WTC11 (cell line): ENCODE measurements at regions not wholly inside any gene's neighbourhood (a gene's known extent, or its start where the extent isn't known, plus 50 kb on each side); places are given as distances from the start of the nearest gene placed in this dataset.

ENCODE experiments used
- ATAC-seq: fragments of 200-7000 bp; cut with Tn5 transposase; 2 replicates; pipeline ENCODE4 v1.10.0; 2021; ENCODE audit warnings: mild to moderate bottlenecking, moderate library complexity
- CTCF ChIA-PET: fragments of 300-600 bp; sonication (Branson Sonifier 250); formaldehyde crosslinking; loops from one replicate; lab custom pipeline; 2021; ENCODE audit warnings: antibody characterized with exemption; lab: Charles Lee
- POLR2A ChIA-PET: fragments of 350-600 bp; sonication (Branson Sonifier 250); formaldehyde crosslinking; loops from one replicate; lab custom pipeline; 2021; ENCODE audit warnings: antibody characterized with exemption; lab: Charles Lee
- DNase-seq: peaks from one replicate; pipeline ENCODE4 v3.0.0; 2021; ENCODE audit warnings: low spot score
- H3K27ac Mint-ChIP-seq: 2 replicates; pipeline ENCODE4 v1.8.0; 2021; ENCODE audit warnings: mixed read lengths
- H3K27me3 Mint-ChIP-seq: 2 replicates; pipeline ENCODE4 v1.8.0; 2021; ENCODE audit warnings: low read depth, mild to moderate bottlenecking, moderate library complexity, mixed read lengths
- H3K36me3 Mint-ChIP-seq: 2 replicates; pipeline ENCODE4 v1.8.0; 2021; ENCODE audit warnings: mixed read lengths
- H3K4me1 Mint-ChIP-seq: 2 replicates; pipeline ENCODE4 v1.8.0; 2022; ENCODE audit warnings: mixed read lengths
- H3K4me3 Mint-ChIP-seq: 2 replicates; pipeline ENCODE4 v1.8.0; 2021; ENCODE audit warnings: mild to moderate bottlenecking, moderate library complexity, mixed read lengths
- H3K9me3 Mint-ChIP-seq: 2 replicates; pipeline ENCODE4 v1.8.0; 2021; ENCODE audit warnings: mixed read lengths
- CREM ChIP-seq: sonication (generic); formaldehyde crosslinking; IDR thresholded peaks from 2 replicates; pipeline ENCODE4 v1.8.1; 2022; ENCODE audit warnings: mild to moderate bottlenecking, missing genetic modification reagents, moderate library complexity
- EMX1 ChIP-seq: fragments of 250-450 bp; sonication (Bioruptor Pico); IDR thresholded peaks from 2 replicates; pipeline ENCODE4 v1.8.0; 2021; ENCODE audit warnings: mild to moderate bottlenecking
- NFATC4 ChIP-seq: fragments of 250-450 bp; sonication (Bioruptor Pico); IDR thresholded peaks from 2 replicates; pipeline ENCODE4 v1.9.0; 2021; ENCODE audit warnings: mild to moderate bottlenecking
- NFE2L1 ChIP-seq: sonication (generic); formaldehyde crosslinking; IDR thresholded peaks from 2 replicates; pipeline ENCODE4 v1.8.1; 2023; ENCODE audit warnings: missing genetic modification reagents
- RELA ChIP-seq: sonication (generic); formaldehyde crosslinking; IDR thresholded peaks from 2 replicates; pipeline ENCODE4 v1.8.1; 2022; ENCODE audit warnings: missing genetic modification reagents, mild to moderate bottlenecking, borderline replicate concordance
- ZNF416 ChIP-seq: fragments of 250-450 bp; sonication (Bioruptor Pico); IDR thresholded peaks from 2 replicates; pipeline ENCODE4 v1.9.0; 2021; ENCODE audit warnings: mild to moderate bottlenecking, inconsistent platforms
- TF ChIP-seq, protein P1 (sequence below): sonication (generic); formaldehyde crosslinking; IDR thresholded peaks from 2 replicates; pipeline ENCODE4 v1.8.0; 2022; ENCODE audit warnings: mild to moderate bottlenecking, missing genetic modification reagents
- TF ChIP-seq, protein P2 (sequence below): sonication (generic); formaldehyde crosslinking; IDR thresholded peaks from 2 replicates; pipeline ENCODE4 v1.8.1; 2023; ENCODE audit warnings: mild to moderate bottlenecking, missing genetic modification reagents, moderate library complexity
- TF ChIP-seq, protein P3 (sequence below): fragments of 250-450 bp; sonication (Bioruptor Pico); IDR thresholded peaks from 2 replicates; pipeline ENCODE4 v1.9.0; 2021; ENCODE audit warnings: mild to moderate bottlenecking
- TF ChIP-seq, protein P4 (sequence below): sonication (generic); formaldehyde crosslinking; conservative IDR thresholded peaks from 2 replicates; pipeline ENCODE4 v1.8.1; 2023; ENCODE audit warnings: mild to moderate bottlenecking, low read depth, missing genetic modification reagents, moderate library complexity
- TF ChIP-seq, protein P5 (sequence below): sonication (generic); formaldehyde crosslinking; IDR thresholded peaks from 2 replicates; pipeline ENCODE4 v1.8.1; 2023; ENCODE audit warnings: mild to moderate bottlenecking, missing genetic modification reagents
- TF ChIP-seq, protein P6 (sequence below): sonication (generic); formaldehyde crosslinking; IDR thresholded peaks from 2 replicates; pipeline ENCODE4 v1.8.1; 2022; ENCODE audit warnings: missing genetic modification reagents, borderline replicate concordance
- TF ChIP-seq, protein P7 (sequence below): sonication (generic); formaldehyde crosslinking; conservative IDR thresholded peaks from 2 replicates; pipeline ENCODE4 v1.8.1; 2022; ENCODE audit warnings: mild to moderate bottlenecking, missing genetic modification reagents
- TF ChIP-seq, protein P8 (sequence below): fragments of 250-450 bp; sonication (Bioruptor Pico); IDR thresholded peaks from 2 replicates; pipeline ENCODE4 v1.9.0; 2021; ENCODE audit warnings: mild to moderate bottlenecking, borderline replicate concordance

DNA sequence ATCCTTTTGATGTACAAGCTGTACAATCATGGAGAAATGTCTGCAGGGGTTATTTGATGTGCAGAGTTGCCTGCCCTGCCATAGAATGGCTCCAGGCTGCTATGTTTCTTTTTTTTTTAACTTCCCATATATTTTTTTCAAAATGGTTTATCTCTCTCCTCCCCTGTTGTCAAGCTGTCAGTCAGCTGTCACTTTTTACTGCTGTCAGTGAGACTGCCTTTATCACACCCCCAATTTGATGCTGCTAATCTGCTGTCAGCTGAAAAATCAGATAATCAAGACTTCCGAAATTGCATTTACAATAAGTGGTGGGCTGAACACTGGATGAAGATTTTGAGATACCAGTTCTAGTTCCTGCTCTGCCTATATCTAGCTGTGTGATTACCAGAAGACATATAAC is 382.6 kb downstream of the ZEB2 start:
- DNase-seq (no peak), ATAC-seq (no peak)
- Mint-ChIP-seq H3K27ac (no peak overlapping the region), H3K9me3 (no peaks in the 10 kb centered on the region), H3K36me3 (no peaks in the 10 kb centered on the region), H3K4me1 (peaks cover 12% of the 10 kb centered on the region), H3K4me3 (no peak overlapping the region), H3K27me3 (peaks cover 17% of the 10 kb centered on the region)
- TF ChIP-seq, protein P1, sequence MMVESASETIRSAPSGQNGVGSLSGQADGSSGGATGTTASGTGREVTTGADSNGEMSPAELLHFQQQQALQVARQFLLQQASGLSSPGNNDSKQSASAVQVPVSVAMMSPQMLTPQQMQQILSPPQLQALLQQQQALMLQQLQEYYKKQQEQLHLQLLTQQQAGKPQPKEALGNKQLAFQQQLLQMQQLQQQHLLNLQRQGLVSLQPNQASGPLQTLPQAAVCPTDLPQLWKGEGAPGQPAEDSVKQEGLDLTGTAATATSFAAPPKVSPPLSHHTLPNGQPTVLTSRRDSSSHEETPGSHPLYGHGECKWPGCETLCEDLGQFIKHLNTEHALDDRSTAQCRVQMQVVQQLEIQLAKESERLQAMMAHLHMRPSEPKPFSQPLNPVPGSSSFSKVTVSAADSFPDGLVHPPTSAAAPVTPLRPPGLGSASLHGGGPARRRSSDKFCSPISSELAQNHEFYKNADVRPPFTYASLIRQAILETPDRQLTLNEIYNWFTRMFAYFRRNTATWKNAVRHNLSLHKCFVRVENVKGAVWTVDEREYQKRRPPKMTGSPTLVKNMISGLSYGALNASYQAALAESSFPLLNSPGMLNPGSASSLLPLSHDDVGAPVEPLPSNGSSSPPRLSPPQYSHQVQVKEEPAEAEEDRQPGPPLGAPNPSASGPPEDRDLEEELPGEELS, result no peak
- TF ChIP-seq, protein P2, sequence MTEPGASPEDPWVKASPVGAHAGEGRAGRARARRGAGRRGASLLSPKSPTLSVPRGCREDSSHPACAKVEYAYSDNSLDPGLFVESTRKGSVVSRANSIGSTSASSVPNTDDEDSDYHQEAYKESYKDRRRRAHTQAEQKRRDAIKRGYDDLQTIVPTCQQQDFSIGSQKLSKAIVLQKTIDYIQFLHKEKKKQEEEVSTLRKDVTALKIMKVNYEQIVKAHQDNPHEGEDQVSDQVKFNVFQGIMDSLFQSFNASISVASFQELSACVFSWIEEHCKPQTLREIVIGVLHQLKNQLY (CRISPR knock-in tag), result no peak
- TF ChIP-seq RELA (CRISPR knock-in tag), result no peak
- no peak for TF ChIP-seq EMX1 (CRISPR knock-in tag)
- TF ChIP-seq, protein P3, sequence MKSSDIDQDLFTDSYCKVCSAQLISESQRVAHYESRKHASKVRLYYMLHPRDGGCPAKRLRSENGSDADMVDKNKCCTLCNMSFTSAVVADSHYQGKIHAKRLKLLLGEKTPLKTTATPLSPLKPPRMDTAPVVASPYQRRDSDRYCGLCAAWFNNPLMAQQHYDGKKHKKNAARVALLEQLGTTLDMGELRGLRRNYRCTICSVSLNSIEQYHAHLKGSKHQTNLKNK (CRISPR knock-in tag), result no peak
- TF ChIP-seq, protein P4, sequence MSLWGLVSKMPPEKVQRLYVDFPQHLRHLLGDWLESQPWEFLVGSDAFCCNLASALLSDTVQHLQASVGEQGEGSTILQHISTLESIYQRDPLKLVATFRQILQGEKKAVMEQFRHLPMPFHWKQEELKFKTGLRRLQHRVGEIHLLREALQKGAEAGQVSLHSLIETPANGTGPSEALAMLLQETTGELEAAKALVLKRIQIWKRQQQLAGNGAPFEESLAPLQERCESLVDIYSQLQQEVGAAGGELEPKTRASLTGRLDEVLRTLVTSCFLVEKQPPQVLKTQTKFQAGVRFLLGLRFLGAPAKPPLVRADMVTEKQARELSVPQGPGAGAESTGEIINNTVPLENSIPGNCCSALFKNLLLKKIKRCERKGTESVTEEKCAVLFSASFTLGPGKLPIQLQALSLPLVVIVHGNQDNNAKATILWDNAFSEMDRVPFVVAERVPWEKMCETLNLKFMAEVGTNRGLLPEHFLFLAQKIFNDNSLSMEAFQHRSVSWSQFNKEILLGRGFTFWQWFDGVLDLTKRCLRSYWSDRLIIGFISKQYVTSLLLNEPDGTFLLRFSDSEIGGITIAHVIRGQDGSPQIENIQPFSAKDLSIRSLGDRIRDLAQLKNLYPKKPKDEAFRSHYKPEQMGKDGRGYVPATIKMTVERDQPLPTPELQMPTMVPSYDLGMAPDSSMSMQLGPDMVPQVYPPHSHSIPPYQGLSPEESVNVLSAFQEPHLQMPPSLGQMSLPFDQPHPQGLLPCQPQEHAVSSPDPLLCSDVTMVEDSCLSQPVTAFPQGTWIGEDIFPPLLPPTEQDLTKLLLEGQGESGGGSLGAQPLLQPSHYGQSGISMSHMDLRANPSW (CRISPR knock-in tag), result no peak
- TF ChIP-seq CREM, result no peak
- TF ChIP-seq, protein P5, sequence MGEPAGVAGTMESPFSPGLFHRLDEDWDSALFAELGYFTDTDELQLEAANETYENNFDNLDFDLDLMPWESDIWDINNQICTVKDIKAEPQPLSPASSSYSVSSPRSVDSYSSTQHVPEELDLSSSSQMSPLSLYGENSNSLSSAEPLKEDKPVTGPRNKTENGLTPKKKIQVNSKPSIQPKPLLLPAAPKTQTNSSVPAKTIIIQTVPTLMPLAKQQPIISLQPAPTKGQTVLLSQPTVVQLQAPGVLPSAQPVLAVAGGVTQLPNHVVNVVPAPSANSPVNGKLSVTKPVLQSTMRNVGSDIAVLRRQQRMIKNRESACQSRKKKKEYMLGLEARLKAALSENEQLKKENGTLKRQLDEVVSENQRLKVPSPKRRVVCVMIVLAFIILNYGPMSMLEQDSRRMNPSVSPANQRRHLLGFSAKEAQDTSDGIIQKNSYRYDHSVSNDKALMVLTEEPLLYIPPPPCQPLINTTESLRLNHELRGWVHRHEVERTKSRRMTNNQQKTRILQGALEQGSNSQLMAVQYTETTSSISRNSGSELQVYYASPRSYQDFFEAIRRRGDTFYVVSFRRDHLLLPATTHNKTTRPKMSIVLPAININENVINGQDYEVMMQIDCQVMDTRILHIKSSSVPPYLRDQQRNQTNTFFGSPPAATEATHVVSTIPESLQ, result no peak
- no peak for TF ChIP-seq ZNF416 (CRISPR knock-in tag)
- TF ChIP-seq, protein P6, sequence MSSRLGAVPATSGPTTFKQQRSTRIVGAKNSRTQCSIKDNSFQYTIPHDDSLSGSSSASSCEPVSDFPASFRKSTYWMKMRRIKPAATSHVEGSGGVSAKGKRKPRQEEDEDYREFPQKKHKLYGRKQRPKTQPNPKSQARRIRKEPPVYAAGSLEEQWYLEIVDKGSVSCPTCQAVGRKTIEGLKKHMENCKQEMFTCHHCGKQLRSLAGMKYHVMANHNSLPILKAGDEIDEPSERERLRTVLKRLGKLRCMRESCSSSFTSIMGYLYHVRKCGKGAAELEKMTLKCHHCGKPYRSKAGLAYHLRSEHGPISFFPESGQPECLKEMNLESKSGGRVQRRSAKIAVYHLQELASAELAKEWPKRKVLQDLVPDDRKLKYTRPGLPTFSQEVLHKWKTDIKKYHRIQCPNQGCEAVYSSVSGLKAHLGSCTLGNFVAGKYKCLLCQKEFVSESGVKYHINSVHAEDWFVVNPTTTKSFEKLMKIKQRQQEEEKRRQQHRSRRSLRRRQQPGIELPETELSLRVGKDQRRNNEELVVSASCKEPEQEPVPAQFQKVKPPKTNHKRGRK (CRISPR knock-in tag), result no peak
- CTCF ChIA-PET, result no interaction called here
- POLR2A ChIA-PET, result interaction anchor here (0.5 kb wide), 1 partner anchor 452 kb away, joined by 5 read pairs; no protein-coding TSS in a partner anchor

DNA sequence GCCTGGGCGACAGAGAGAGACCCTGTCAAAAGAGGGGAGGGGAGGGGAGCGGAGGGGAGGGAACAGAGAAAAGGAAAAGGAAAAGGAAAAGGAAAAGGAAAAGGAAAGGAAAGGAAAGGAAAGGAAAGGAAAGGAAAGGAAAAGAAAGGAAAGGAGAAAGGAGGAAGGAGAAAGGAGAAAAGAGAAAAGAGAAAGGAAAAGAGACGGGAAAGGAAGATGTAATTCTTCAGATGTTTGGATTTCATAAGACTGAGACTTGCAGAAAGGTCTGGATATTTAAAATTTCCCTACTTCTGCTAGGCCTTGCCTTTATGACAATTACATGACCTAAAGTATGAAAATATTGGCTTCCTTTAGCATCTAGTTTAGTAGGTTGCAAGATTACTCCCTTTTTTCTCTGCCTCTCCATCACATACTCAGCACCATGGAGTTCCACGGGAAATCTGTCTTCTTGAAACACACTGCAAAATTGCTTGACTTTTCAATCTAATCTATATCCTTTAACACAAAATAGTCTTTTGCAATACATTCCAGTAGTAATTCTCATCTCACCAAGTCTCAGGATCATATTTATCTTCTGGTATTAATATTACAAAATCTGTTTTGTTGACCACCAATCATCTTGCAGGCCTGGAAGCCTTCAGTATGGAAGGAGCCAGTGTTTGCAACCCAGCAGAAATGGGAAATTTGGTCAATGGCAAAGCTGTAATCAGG is 383.5 kb downstream of the ZEB2 start:
- H3K4me1 Mint-ChIP-seq, result peaks cover 12% of the 10 kb centered on the region
- TF ChIP-seq, protein P7, sequence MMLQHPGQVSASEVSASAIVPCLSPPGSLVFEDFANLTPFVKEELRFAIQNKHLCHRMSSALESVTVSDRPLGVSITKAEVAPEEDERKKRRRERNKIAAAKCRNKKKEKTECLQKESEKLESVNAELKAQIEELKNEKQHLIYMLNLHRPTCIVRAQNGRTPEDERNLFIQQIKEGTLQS (CRISPR knock-in tag), result no peak
- TF ChIP-seq, protein P8, sequence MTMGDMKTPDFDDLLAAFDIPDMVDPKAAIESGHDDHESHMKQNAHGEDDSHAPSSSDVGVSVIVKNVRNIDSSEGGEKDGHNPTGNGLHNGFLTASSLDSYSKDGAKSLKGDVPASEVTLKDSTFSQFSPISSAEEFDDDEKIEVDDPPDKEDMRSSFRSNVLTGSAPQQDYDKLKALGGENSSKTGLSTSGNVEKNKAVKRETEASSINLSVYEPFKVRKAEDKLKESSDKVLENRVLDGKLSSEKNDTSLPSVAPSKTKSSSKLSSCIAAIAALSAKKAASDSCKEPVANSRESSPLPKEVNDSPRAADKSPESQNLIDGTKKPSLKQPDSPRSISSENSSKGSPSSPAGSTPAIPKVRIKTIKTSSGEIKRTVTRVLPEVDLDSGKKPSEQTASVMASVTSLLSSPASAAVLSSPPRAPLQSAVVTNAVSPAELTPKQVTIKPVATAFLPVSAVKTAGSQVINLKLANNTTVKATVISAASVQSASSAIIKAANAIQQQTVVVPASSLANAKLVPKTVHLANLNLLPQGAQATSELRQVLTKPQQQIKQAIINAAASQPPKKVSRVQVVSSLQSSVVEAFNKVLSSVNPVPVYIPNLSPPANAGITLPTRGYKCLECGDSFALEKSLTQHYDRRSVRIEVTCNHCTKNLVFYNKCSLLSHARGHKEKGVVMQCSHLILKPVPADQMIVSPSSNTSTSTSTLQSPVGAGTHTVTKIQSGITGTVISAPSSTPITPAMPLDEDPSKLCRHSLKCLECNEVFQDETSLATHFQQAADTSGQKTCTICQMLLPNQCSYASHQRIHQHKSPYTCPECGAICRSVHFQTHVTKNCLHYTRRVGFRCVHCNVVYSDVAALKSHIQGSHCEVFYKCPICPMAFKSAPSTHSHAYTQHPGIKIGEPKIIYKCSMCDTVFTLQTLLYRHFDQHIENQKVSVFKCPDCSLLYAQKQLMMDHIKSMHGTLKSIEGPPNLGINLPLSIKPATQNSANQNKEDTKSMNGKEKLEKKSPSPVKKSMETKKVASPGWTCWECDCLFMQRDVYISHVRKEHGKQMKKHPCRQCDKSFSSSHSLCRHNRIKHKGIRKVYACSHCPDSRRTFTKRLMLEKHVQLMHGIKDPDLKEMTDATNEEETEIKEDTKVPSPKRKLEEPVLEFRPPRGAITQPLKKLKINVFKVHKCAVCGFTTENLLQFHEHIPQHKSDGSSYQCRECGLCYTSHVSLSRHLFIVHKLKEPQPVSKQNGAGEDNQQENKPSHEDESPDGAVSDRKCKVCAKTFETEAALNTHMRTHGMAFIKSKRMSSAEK, result no peak
- no peak for TF ChIP-seq NFATC4 (CRISPR knock-in tag)
- no peak for TF ChIP-seq NFE2L1 (CRISPR knock-in tag)
- TF ChIP-seq, all 79 proteins: peak for 0
- no peak for DNase-seq
- ATAC-seq, result no peak
- H3K36me3 Mint-ChIP-seq, result no peaks in the 10 kb centered on the region
- no peaks in the 10 kb centered on the region for H3K9me3 Mint-ChIP-seq
- H3K27ac Mint-ChIP-seq, result no peak overlapping the region
- ChIA-PET CTCF (no interaction called here), POLR2A (no interaction called here)
- peaks cover 17% of the 10 kb centered on the region for H3K27me3 Mint-ChIP-seq
- H3K4me3 Mint-ChIP-seq, result no peak overlapping the region
